ENCODE measurements at regions not wholly inside any gene's neighbourhood (a gene's known extent, or its start where the extent isn't known, plus 50 kb on each side); places are given as distances from the start of the nearest gene placed in this dataset.

GRCh38 chr1:60896701-60897363 is 185.5 kb upstream of the NFIA start:
- no peak overlapping the region for H3K4me2 ChIP-seq (ENCODE audit: low read length)
- no peak for TF ChIP-seq CTCF (IDR thresholded peaks at IDR 0.05)
- no peak overlapping the region for H3K9ac ChIP-seq
- H2AFZ ChIP-seq = no peak overlapping the region
- no peaks in the 10 kb centered on the region for H3K9me3 ChIP-seq (ENCODE audit: control insufficient read depth, low read length)
- no peaks in the 10 kb centered on the region for H3K27me3 ChIP-seq (ENCODE audit: control insufficient read depth, insufficient read depth, low read length)
- no peak overlapping the region for H3K27ac ChIP-seq
- H3K4me3 ChIP-seq (ENCODE audit: low read depth, low read length) = no peak overlapping the region
- no peaks in the 10 kb centered on the region for H3K36me3 ChIP-seq (ENCODE audit: control insufficient read depth, insufficient read depth, low read length)
- peaks cover 2% of the 10 kb centered on the region for H3K4me1 ChIP-seq
- H3K79me2 ChIP-seq = no peaks in the 10 kb centered on the region

- H3K79me2 ChIP-seq = no peaks in the 10 kb centered on the region
- no peak overlapping the region for H3K9ac ChIP-seq
- no peaks in the 10 kb centered on the region for H3K9me3 ChIP-seq (ENCODE audit: control insufficient read depth, low read length)
- H3K27ac ChIP-seq = no peak overlapping the region
- H3K27me3 ChIP-seq (ENCODE audit: control insufficient read depth, insufficient read depth, low read length) = no peaks in the 10 kb centered on the region
- H3K4me1 ChIP-seq = peaks cover 2% of the 10 kb centered on the region
- no peak for TF ChIP-seq CTCF (IDR thresholded peaks at IDR 0.05)
- no peak overlapping the region for H3K4me3 ChIP-seq (ENCODE audit: low read depth, low read length)
- no peak overlapping the region for H3K4me2 ChIP-seq (ENCODE audit: low read length)
- H3K36me3 ChIP-seq (ENCODE audit: control insufficient read depth, insufficient read depth, low read length) = no peaks in the 10 kb centered on the region
- H2AFZ ChIP-seq = peak overlapping the region; percentile 34
These were observed 186.7 kb upstream of the NFIA start for GRCh38 chr1:60895701-60896100.

GRCh38 chr1:60895252-60895651 is 187.1 kb upstream of the NFIA start:
- H3K79me2 ChIP-seq = no peaks in the 10 kb centered on the region
- no peak overlapping the region for H3K4me3 ChIP-seq (ENCODE audit: low read depth, low read length)
- H3K4me2 ChIP-seq (ENCODE audit: low read length) = no peak overlapping the region
- no peaks in the 10 kb centered on the region for H3K9me3 ChIP-seq (ENCODE audit: control insufficient read depth, low read length)
- no peaks in the 10 kb centered on the region for H3K27me3 ChIP-seq (ENCODE audit: control insufficient read depth, insufficient read depth, low read length)
- peaks cover 2% of the 10 kb centered on the region for H3K4me1 ChIP-seq
- H3K27ac ChIP-seq = no peak overlapping the region
- no peak overlapping the region for H2AFZ ChIP-seq
- no peaks in the 10 kb centered on the region for H3K36me3 ChIP-seq (ENCODE audit: control insufficient read depth, insufficient read depth, low read length)
- H3K9ac ChIP-seq = no peak overlapping the region
- TF ChIP-seq CTCF (IDR thresholded peaks at IDR 0.05) = no peak

- H3K27ac ChIP-seq = no peak overlapping the region
These were observed 187.6 kb upstream of the NFIA start for GRCh38 chr1:60894741-60895140.

More at GRCh38 chr1:60894741-60895140, 187.6 kb upstream of the NFIA start:
- H3K4me1 ChIP-seq = peaks cover 2% of the 10 kb centered on the region
- no peak overlapping the region for H2AFZ ChIP-seq
- no peak overlapping the region for H3K4me3 ChIP-seq (ENCODE audit: low read depth, low read length)
- no peaks in the 10 kb centered on the region for H3K27me3 ChIP-seq (ENCODE audit: control insufficient read depth, insufficient read depth, low read length)
- no peak for TF ChIP-seq CTCF (IDR thresholded peaks at IDR 0.05)
- H3K9me3 ChIP-seq (ENCODE audit: control insufficient read depth, low read length) = no peaks in the 10 kb centered on the region
- H3K9ac ChIP-seq = no peak overlapping the region
- no peaks in the 10 kb centered on the region for H3K79me2 ChIP-seq
- no peak overlapping the region for H3K4me2 ChIP-seq (ENCODE audit: low read length)
- no peaks in the 10 kb centered on the region for H3K36me3 ChIP-seq (ENCODE audit: control insufficient read depth, insufficient read depth, low read length)
